ENCODE measurements at regions not wholly inside any gene's neighbourhood (a gene's known extent, or its start where the extent isn't known, plus 50 kb on each side); places are given as distances from the start of the nearest gene placed in this dataset.
A peak's percentile ranks its signal among the peaks of the same experiment; 100 is the strongest.

- no peak for TF ChIP-seq CTCF (IDR thresholded peaks at IDR 0.05; ENCODE audit: insufficient read depth, low read depth, low read length)
- no peak for DNase-seq (ENCODE audit: low read depth)
- H3K4me3 ChIP-seq (ENCODE audit: low read depth, low read length): no peak overlapping the region
Measured at GRCh38 chr6:145118224-145118623, 617.1 kb downstream of the EPM2A start.

GRCh38 chr6:145119081-145119480 is 616.2 kb downstream of the EPM2A start:
- no peak for TF ChIP-seq CTCF (IDR thresholded peaks at IDR 0.05; ENCODE audit: insufficient read depth, low read depth, low read length)
- no peak for DNase-seq (ENCODE audit: low read depth)
- no peak overlapping the region for H3K4me3 ChIP-seq (ENCODE audit: low read depth, low read length)

- no peak for TF ChIP-seq CTCF (IDR thresholded peaks at IDR 0.05; ENCODE audit: insufficient read depth, low read depth, low read length)
- DNase-seq (ENCODE audit: low read depth): no peak
- no peak overlapping the region for H3K4me3 ChIP-seq (ENCODE audit: low read depth, low read length)
Measured at GRCh38 chr6:145132709-145133108, 602.6 kb downstream of the EPM2A start.

- no peak for TF ChIP-seq CTCF (IDR thresholded peaks at IDR 0.05; ENCODE audit: insufficient read depth, low read depth, low read length)
- DNase-seq (ENCODE audit: low read depth): no peak
- H3K4me3 ChIP-seq (ENCODE audit: low read depth, low read length): no peak overlapping the region
Measured at GRCh38 chr6:145135702-145136101, 599.6 kb downstream of the EPM2A start.

- TF ChIP-seq CTCF (IDR thresholded peaks at IDR 0.05; ENCODE audit: insufficient read depth, low read depth, low read length): no peak
- peak; percentile 28 for DNase-seq (ENCODE audit: low read depth)
Measured at GRCh38 chr6:145137425-145137824, 597.9 kb downstream of the EPM2A start.

GRCh38 chr6:145138469-145139139 is 596.7 kb downstream of the EPM2A start:
- H3K4me3 ChIP-seq (ENCODE audit: low read depth, low read length): no peak overlapping the region
- no peak for TF ChIP-seq CTCF (IDR thresholded peaks at IDR 0.05; ENCODE audit: insufficient read depth, low read depth, low read length)
- DNase-seq (ENCODE audit: low read depth): no peak

More at GRCh38 chr6:145137425-145137824, 597.9 kb downstream of the EPM2A start:
- no peak overlapping the region for H3K4me3 ChIP-seq (ENCODE audit: low read depth, low read length)

Data from fibroblast of villous mesenchyme (primary cell).